RWPE2 (cell line): ENCODE measurements at regions not wholly inside any gene's neighbourhood (a gene's known extent, or its start where the extent isn't known, plus 50 kb on each side); places are given as distances from the start of the nearest gene placed in this dataset.
"Not testable (repeated sequence)": the region's sequence is repeated elsewhere in the genome, so short reads cannot be mapped to it uniquely, and the experiment has no call there.

ENCODE experiments used
- ATAC-seq: fragments of 200-7000 bp; cut with Tn5 transposase; 3 replicates; pipeline ENCODE4 v1.9.1; 2021; ENCODE audit warnings: low read depth
- DNase-seq: peaks from one replicate; pipeline ENCODE4 v3.0.0-alpha.2; 2020; ENCODE audit warnings: low spot score
- H3K27ac ChIP-seq: fragments of 450-650 bp; 2 replicates; pipeline ENCODE4 v1.5.1; 2017; ENCODE audit warnings: mild to moderate bottlenecking; ENCODE audit not compliant: poor library complexity, severe bottlenecking
- H3K27me3 ChIP-seq: fragments of 250-450 bp; sonication (Bioruptor Pico); 2 replicates; pipeline ENCODE4 v1.5.1; 2021; ENCODE audit warnings: mild to moderate bottlenecking, moderate library complexity; ENCODE audit not compliant: insufficient read depth, poor library complexity, severe bottlenecking
- H3K36me3 ChIP-seq: fragments of 250-450 bp; sonication (Bioruptor Pico); 2 replicates; pipeline ENCODE4 v1.5.1; 2020; ENCODE audit warnings: low read depth, mild to moderate bottlenecking, moderate library complexity
- H3K4me1 ChIP-seq: fragments of 250-450 bp; sonication (Bioruptor Pico); 2 replicates; pipeline ENCODE4 v1.5.1; 2021; ENCODE audit warnings: mild to moderate bottlenecking, moderate library complexity; ENCODE audit not compliant: insufficient read depth, poor library complexity, severe bottlenecking
- H3K4me3 ChIP-seq: fragments of 250-450 bp; sonication (Bioruptor Pico); 2 replicates; pipeline ENCODE4 v1.5.1; 2021; ENCODE audit warnings: mild to moderate bottlenecking, moderate library complexity; ENCODE audit not compliant: severe bottlenecking
- H3K9me3 ChIP-seq: fragments of 250-450 bp; sonication (Bioruptor Pico); 2 replicates; pipeline ENCODE4 v1.5.1; 2021; ENCODE audit warnings: mild to moderate bottlenecking, moderate library complexity; ENCODE audit not compliant: severe bottlenecking
- CTCF ChIP-seq: fragments of 450-650 bp; IDR thresholded peaks from one replicate; pipeline ENCODE4 v1.5.1; 2017; ENCODE audit warnings: mild to moderate bottlenecking, moderate library complexity; ENCODE audit not compliant: poor library complexity, severe bottlenecking

- H3K27me3 ChIP-seq, result no peaks in the 10 kb centered on the region
- no peak for TF ChIP-seq CTCF
- no peak overlapping the region for H3K4me3 ChIP-seq
- no peaks in the 10 kb centered on the region for H3K36me3 ChIP-seq
- H3K27ac ChIP-seq, result no peak overlapping the region
- no peaks in the 10 kb centered on the region for H3K4me1 ChIP-seq
- no peak for ATAC-seq
- H3K9me3 ChIP-seq, result no peaks in the 10 kb centered on the region
- no peak for DNase-seq
These were observed 864.3 kb upstream of the ATXN8OS start for GRCh38 chr13:69243366-69243765.

- ATAC-seq (no peak), DNase-seq (no peak)
- H3K4me3 ChIP-seq, result no peak overlapping the region
- no peaks in the 10 kb centered on the region for H3K36me3 ChIP-seq
- TF ChIP-seq CTCF, result no peak
- H3K27ac ChIP-seq, result no peak overlapping the region
- H3K4me1 ChIP-seq, result no peaks in the 10 kb centered on the region
- no peaks in the 10 kb centered on the region for H3K27me3 ChIP-seq
- no peaks in the 10 kb centered on the region for H3K9me3 ChIP-seq
These were observed 873.5 kb upstream of the ATXN8OS start for GRCh38 chr13:69234171-69234570.

- no peak for TF ChIP-seq CTCF
- DNase-seq (no peak), ATAC-seq (no peak)
- Histone ChIP-seq H3K27me3 (no peaks in the 10 kb centered on the region), H3K4me1 (no peaks in the 10 kb centered on the region), H3K4me3 (no peak overlapping the region), H3K9me3 (no peaks in the 10 kb centered on the region), H3K36me3 (no peaks in the 10 kb centered on the region), H3K27ac (no peak overlapping the region)
These were observed 881.2 kb upstream of the ATXN8OS start for GRCh38 chr13:69226427-69226826.

- not testable (repeated sequence) for H3K27me3 ChIP-seq, H3K27ac ChIP-seq, ATAC-seq
These were observed 885.8 kb upstream of the ATXN8OS start for GRCh38 chr13:69221633-69222498.

GRCh38 chr13:69213396-69213795 lies 894.2 kb upstream of the ATXN8OS start:
- Histone ChIP-seq H3K27ac (no peak overlapping the region), H3K4me1 (no peaks in the 10 kb centered on the region), H3K4me3 (no peak overlapping the region), H3K27me3 (no peaks in the 10 kb centered on the region), H3K36me3 (no peaks in the 10 kb centered on the region), H3K9me3 (peaks cover 2% of the 10 kb centered on the region)
- no peak for TF ChIP-seq CTCF
- no peak for ATAC-seq
- no peak for DNase-seq

More at GRCh38 chr13:69221633-69222498, 885.8 kb upstream of the ATXN8OS start:
- not testable (repeated sequence) for H3K4me1 ChIP-seq, H3K9me3 ChIP-seq, H3K36me3 ChIP-seq, DNase-seq, H3K4me3 ChIP-seq
